Ishikawa (cell line): ENCODE measurements at regions not wholly inside any gene's neighbourhood (a gene's known extent, or its start where the extent isn't known, plus 50 kb on each side); places are given as distances from the start of the nearest gene placed in this dataset.

Experiments used
- CEBPB ChIP-seq: IDR thresholded peaks from 2 replicates; pipeline ENCODE4 v1.6.1; 2012
- CREB1 ChIP-seq: IDR thresholded peaks from 2 replicates; pipeline ENCODE4 v1.6.1; 2012; ENCODE audit warnings: low read depth
- EGR1 ChIP-seq: IDR thresholded peaks from 2 replicates; pipeline ENCODE4 v1.6.1; 2012
- EP300 ChIP-seq: IDR thresholded peaks from 2 replicates; pipeline ENCODE4 v1.6.1; 2012; ENCODE audit warnings: borderline replicate concordance
- FOXM1 ChIP-seq: IDR thresholded peaks from 2 replicates; pipeline ENCODE4 v1.6.1; 2012; ENCODE audit warnings: low read depth, borderline replicate concordance
- NFIC ChIP-seq: IDR thresholded peaks from 2 replicates; pipeline ENCODE4 v1.6.1; 2012
- RAD21 ChIP-seq: IDR thresholded peaks from 2 replicates; pipeline ENCODE4 v1.6.1; 2012; ENCODE audit warnings: low read depth
- TAF1 ChIP-seq: IDR thresholded peaks from 2 replicates; pipeline ENCODE4 v1.6.1; 2012; ENCODE audit warnings: low read depth, mild to moderate bottlenecking
- TCF12 ChIP-seq: IDR thresholded peaks from 2 replicates; pipeline ENCODE4 v1.6.1; 2012; ENCODE audit warnings: low read depth
- TEAD4 ChIP-seq: IDR thresholded peaks from 2 replicates; pipeline ENCODE4 v1.6.1; 2012
- YY1 ChIP-seq: IDR thresholded peaks from 2 replicates; pipeline ENCODE4 v1.6.1; 2012; ENCODE audit warnings: low read depth
- ZBTB7A ChIP-seq: IDR thresholded peaks from 2 replicates; pipeline ENCODE4 v1.6.1; 2012; ENCODE audit warnings: low read depth
- TF ChIP-seq, protein P1 (sequence below): IDR thresholded peaks from 2 replicates; pipeline ENCODE4 v1.6.1; 2012; ENCODE audit warnings: low read depth, mild to moderate bottlenecking
- TF ChIP-seq, protein P2 (sequence below): IDR thresholded peaks from 2 replicates; pipeline ENCODE4 v1.6.1; 2012
- TF ChIP-seq, protein P3 (sequence below): IDR thresholded peaks from 2 replicates; pipeline ENCODE4 v1.6.1; 2012

DNA sequence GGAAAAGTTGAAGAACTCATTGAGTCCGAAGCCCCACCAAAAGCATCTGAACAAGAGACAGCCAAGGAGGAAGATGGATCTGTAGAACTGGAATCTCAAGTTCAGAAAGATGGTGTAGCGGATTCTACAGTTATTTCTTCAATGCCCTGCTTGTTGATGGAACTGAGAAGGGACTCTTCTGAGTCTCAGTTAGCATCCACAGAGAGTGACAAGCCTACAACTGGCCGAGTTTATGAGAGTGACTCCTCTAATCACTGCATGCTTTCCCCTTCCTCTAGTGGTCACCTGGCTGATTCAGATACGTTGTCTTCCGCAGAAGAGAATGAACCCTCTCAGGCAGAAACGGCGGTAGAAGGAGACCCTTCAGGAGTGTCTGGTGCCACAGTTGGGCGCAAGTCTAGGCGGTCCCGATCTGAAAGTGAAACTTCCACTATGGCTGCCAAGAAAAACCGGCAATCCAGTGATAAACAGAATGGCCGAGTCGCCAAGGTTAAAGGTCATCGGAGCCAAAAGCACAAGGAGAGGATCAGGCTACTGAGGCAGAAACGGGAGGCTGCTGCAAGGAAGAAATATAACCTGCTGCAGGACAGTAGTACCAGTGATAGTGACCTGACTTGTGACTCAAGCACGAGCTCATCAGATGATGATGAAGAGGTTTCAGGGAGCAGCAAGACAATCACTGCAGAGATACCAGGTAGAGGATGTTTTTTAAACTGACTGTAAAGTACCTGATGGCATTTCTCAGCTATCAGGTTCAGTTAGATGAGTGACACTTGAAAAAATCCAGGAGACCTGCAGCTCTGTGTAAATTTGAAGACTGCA is 111.9 kb downstream of the HAUS1 start:
- no peak for TF ChIP-seq TAF1
- TF ChIP-seq EGR1 = no peak
- no peak for TF ChIP-seq YY1
- TF ChIP-seq, protein P1, sequence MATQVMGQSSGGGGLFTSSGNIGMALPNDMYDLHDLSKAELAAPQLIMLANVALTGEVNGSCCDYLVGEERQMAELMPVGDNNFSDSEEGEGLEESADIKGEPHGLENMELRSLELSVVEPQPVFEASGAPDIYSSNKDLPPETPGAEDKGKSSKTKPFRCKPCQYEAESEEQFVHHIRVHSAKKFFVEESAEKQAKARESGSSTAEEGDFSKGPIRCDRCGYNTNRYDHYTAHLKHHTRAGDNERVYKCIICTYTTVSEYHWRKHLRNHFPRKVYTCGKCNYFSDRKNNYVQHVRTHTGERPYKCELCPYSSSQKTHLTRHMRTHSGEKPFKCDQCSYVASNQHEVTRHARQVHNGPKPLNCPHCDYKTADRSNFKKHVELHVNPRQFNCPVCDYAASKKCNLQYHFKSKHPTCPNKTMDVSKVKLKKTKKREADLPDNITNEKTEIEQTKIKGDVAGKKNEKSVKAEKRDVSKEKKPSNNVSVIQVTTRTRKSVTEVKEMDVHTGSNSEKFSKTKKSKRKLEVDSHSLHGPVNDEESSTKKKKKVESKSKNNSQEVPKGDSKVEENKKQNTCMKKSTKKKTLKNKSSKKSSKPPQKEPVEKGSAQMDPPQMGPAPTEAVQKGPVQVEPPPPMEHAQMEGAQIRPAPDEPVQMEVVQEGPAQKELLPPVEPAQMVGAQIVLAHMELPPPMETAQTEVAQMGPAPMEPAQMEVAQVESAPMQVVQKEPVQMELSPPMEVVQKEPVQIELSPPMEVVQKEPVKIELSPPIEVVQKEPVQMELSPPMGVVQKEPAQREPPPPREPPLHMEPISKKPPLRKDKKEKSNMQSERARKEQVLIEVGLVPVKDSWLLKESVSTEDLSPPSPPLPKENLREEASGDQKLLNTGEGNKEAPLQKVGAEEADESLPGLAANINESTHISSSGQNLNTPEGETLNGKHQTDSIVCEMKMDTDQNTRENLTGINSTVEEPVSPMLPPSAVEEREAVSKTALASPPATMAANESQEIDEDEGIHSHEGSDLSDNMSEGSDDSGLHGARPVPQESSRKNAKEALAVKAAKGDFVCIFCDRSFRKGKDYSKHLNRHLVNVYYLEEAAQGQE = no peak
- TF ChIP-seq CREB1 = no peak
- no peak for TF ChIP-seq EP300
- TF ChIP-seq FOXM1 = no peak
- no peak for TF ChIP-seq TEAD4
- TF ChIP-seq, protein P2, sequence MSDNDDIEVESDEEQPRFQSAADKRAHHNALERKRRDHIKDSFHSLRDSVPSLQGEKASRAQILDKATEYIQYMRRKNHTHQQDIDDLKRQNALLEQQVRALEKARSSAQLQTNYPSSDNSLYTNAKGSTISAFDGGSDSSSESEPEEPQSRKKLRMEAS = no peak
- no peak for TF ChIP-seq TCF12
- TF ChIP-seq CEBPB = no peak
- TF ChIP-seq RAD21 = no peak

DNA sequence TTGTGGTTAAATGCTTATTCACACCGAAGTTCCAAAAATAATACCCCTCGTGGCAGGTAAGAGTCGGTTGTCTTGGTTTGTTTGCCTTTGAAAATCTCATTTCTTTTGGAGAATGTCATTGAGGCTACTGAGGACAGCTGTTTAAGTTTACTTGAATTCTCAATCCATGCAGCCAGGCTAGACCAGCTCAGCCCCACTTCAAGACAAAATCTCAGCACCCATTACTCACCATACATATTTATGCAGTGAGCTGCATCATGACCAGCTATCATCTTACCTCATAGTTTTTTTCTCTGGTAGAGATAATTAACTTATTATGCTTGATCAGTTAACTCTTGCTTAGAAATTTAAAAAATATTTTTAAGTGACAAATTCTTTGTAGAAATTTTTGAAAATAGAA is 115.9 kb downstream of the HAUS1 start:
- no peak for TF ChIP-seq ZBTB7A
- no peak for TF ChIP-seq TEAD4
- no peak for TF ChIP-seq NFIC
- TF ChIP-seq EGR1 = no peak
- TF ChIP-seq, protein P2 = no peak
- TF ChIP-seq RAD21 = no peak
- no peak for TF ChIP-seq TCF12
- no peak for TF ChIP-seq YY1
- no peak for TF ChIP-seq FOXM1
- TF ChIP-seq CREB1 = no peak
- no peak for TF ChIP-seq EP300
- TF ChIP-seq, protein P3, sequence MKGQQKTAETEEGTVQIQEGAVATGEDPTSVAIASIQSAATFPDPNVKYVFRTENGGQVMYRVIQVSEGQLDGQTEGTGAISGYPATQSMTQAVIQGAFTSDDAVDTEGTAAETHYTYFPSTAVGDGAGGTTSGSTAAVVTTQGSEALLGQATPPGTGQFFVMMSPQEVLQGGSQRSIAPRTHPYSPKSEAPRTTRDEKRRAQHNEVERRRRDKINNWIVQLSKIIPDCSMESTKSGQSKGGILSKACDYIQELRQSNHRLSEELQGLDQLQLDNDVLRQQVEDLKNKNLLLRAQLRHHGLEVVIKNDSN = no peak
- TF ChIP-seq CEBPB = no peak
- TF ChIP-seq, protein P1 = no peak
- no peak for TF ChIP-seq TAF1

DNA sequence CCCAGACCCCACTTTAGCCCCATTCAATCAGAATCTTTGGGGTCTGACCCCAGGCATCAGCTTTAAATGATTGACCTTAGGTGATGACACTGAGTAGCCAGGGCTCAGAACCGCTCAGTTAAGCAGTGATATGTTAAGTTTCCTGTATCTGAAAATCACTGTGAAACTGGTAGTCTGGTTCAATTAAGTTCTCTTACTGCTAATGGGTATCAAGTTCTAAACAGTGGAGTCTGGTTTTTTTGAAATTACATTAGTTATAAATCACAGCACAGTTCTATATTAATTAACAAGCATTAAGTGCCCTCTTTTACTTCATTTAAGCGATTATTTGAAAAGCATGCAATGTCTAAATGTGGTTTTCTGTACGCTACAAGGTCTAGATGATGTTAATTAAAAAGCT is 117.9 kb downstream of the HAUS1 start:
- TF ChIP-seq, protein P3 = no peak
- TF ChIP-seq NFIC (no peak), TCF12 (no peak), RAD21 (no peak), CEBPB (no peak), FOXM1 (no peak), TEAD4 (no peak), YY1 (no peak), TAF1 (no peak), EGR1 (no peak), EP300 (no peak), CREB1 (no peak), ZBTB7A (no peak)
- TF ChIP-seq, protein P1 = no peak
- TF ChIP-seq, protein P2 = no peak
